ENCODE measurements at regions not wholly inside any gene's neighbourhood (a gene's known extent, or its start where the extent isn't known, plus 50 kb on each side); places are given as distances from the start of the nearest gene placed in this dataset.

DNA sequence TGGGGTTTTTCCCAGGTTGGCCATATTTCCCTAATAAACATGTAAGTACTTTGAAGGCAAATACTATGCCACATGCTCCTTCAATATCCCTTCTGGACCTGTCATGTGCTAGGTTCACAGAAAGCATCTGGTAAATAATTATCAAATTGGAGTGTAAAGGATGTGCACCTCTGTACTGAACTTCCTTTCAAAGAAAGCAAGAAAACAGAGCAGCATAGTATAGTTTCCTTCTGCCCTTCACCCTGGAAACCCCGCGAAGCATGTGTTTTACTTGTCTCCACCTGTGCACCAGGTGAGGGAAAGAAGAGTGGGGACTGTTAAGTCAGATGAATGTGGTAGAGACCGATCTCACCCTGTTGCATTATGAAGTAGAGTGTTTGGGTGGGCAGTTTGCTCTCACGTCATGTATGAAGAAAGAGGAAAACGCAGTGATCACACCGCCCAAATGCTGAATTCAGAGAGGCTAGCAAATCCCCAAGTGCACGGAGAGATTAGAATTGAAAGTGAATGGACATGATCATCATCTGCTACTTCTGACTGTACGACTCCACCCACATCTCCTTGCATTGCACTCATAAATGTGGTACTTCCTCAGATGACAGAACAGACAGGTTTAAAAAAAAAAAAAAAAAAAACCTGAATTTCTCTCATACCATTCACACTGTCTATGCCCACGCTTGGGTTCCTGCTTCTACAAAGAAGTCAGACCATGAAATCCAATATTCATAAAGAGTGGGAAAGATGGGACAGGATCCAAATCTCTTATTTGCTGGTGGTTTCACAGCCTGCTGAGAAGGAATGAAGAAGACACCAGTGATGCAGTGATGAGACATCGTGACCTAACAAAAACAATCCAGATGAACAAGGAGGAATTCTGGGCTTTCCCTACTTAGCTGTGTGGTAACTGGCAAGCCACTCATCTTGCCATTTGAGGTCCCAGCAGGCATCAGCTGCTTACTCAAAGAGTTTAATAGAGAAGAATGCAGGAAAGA, 448.6 kb downstream of the BCL11A start:
- TF ChIP-seq FOXM1 (IDR thresholded peaks at IDR 0.05; ENCODE audit: borderline replicate concordance): no peak
- TF ChIP-seq CTBP1 (IDR thresholded peaks at IDR 0.05; ENCODE audit: borderline replicate concordance): no peak
- no peak for TF ChIP-seq ARNT (IDR thresholded peaks at IDR 0.05)
- TF ChIP-seq, protein P1, sequence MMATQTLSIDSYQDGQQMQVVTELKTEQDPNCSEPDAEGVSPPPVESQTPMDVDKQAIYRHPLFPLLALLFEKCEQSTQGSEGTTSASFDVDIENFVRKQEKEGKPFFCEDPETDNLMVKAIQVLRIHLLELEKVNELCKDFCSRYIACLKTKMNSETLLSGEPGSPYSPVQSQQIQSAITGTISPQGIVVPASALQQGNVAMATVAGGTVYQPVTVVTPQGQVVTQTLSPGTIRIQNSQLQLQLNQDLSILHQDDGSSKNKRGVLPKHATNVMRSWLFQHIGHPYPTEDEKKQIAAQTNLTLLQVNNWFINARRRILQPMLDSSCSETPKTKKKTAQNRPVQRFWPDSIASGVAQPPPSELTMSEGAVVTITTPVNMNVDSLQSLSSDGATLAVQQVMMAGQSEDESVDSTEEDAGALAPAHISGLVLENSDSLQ (IDR thresholded peaks at IDR 0.05): no peak

All from HEK293T (cell line).